HUDEP-2 (cell line): ENCODE measurements at regions not wholly inside any gene's neighbourhood (a gene's known extent, or its start where the extent isn't known, plus 50 kb on each side); places are given as distances from the start of the nearest gene placed in this dataset.

Experiments
- DNase-seq, 76 experiments: peaks; one replicate each; lab custom pipeline; 2025; ENCODE audit not compliant: unreplicated experiment in 76 of 76; lab: John Stamatoyannopoulos, UW

DNA sequence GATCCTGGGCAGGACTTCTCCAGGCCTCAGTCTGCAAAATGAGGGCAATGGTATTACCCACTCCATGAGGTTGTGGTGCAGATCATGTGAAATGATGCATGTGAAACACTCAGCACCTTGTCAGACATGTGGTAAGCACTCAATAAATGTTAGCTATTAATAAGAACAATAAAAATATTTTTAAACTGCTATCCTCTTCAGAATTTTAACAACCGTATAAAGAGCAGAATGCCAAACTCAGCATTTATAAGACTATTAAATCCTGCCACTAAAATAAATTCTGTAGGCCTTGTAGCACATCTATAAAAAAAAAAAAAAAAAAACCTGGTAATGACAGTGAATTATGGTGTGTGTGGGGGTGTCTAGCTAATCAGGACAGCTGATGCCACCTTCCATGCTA, 213.9 kb upstream of the UMPS start:
- no peak for DNase-seq

DNA sequence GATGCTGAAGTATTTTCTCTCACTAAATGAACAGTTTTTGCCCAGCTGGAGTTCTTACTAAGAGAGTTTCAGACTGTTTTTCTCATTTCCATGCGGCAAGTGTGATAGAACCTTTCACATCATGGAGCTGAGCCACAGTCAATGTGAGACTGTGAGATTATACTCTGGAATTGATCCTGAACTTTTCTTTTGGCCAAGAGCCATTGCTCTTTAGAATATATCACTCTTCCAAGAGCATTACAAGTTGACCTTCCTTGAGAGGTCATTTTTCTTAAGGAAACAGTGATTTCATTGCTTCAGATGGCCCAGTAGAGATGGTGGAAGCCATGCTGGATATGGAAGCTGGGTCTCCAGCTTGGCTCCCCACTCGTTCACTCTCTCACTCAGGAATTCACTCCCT, 212.9 kb upstream of the UMPS start:
- DNase-seq: no peak

DNA sequence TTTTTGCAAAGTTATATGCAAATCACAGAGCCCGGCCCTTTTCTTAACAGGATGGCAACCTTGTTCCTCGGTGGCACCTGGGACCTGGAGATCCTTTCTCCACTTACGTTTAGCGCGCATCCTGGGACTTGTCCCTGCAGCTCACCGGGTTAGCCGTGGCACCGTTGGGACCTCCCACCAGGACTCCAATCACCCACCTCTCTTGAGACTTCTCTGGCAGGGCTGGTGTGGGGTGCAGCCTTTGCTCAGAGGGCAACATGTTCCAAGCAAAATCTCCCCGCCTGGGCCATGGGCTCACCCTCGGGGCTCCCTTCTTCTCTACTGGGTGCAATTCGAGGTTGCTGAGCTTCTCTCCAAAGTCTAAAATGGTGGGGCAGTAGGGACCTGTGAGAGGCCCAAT, 211.9 kb upstream of the UMPS start:
- DNase-seq: no peak

DNA sequence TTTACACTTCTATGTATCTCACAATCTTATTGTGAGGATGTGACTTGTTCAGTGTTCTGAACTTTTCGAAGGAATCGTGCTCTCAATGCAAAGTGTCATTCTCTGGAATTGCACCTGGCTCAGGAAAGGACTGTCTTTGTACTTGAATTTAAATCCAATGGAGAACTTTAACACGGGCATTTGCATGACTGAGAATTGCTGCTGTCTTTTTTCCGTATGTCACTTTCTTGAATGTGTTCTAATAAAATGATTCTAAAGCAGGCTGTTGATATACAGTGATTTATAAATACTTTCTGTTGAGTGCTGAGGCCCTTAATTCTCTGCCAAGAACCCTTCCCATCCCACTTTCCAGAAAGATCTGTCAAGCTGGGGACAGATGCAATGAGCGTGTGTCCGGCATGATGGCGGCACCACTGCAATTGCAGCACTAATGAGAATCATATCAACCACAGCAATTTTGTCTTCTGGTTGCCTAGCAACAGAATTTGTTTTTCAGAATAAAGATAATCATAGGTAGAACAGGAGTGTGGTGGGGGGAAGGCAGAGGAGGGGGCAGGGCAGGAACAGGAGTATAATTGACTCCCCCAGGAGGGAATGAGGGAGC, 210.6 kb upstream of the UMPS start:
- DNase-seq: no peak

GRCh38 chr3:124520970-124521369, 209.3 kb upstream of the UMPS start:
- no peak for DNase-seq

- no peak for DNase-seq
These were observed 208.1 kb upstream of the UMPS start for GRCh38 chr3:124522082-124522625.

DNA sequence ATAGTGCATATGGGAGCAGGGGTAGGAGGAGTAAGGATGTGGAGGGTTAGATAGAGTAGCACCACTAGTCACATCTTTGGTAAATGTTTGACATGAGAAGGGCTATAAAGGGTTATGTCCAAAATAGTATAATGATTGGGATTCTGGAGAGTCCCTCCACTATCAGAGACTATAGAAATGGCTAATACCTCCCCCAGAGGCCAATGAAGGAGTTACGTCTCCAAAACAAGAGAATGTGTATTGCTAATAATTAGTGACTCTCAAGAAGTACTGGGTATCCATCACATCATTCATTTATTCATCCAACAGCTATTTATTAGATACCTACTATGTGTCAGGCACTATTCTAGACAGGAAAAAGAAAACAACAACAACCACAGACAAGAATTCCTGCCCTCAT, 203.7 kb upstream of the UMPS start:
- no peak for DNase-seq

DNA sequence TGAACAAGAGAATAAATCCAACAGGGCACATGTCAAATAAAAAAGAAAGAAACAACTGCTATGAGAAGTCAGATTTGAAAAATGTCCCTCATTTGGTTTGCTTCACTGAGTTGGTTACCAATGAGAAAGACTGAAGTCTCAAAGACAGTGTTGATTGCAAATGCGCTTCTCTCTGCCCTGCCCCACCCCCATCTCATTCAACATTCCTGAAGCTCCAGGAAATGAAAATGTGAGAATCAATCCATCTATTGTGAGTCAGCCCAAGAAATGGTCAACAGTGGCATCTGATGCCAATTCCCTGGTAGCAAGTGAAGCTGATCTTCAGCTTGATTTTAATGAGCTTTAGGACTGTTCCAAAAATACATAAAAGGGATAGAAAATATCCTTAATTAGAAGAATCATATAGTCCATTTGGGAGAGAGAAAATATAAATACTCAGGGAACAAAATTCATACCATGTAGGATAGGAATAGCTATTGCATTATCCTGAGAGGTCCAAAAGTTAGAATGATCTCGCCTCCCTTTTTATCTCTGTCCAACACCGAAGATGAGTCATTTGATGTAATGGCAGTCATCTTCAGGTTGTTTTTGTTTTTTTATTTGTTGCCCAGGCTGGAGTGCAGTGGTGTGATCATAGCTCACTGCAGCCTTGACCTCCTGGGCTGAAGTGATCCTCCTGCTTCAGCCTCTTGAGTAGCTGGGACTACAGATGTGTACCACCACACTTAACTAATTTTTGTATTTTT, 200.3 kb upstream of the UMPS start:
- DNase-seq: no peak

- no peak for DNase-seq
These were observed 199.3 kb upstream of the UMPS start for GRCh38 chr3:124530916-124531315.

DNA sequence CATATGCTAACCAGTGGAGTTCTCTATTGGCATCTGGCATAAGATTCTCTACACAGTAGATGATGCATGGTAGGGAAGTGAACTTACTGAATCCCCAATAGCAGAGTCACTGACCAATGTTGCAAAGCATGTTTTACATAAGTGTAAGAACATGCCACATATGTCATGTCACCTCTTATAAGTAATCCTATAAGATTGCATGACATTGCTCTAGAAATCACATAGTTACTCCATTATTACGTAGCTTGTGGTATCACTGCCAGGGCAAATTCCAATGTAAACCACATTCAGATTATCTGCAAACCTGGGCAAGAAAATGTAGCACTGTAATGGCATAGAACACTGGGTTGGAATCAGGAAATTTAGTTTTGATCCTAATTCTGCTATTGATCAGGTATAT, 198.2 kb upstream of the UMPS start:
- DNase-seq: no peak

DNA sequence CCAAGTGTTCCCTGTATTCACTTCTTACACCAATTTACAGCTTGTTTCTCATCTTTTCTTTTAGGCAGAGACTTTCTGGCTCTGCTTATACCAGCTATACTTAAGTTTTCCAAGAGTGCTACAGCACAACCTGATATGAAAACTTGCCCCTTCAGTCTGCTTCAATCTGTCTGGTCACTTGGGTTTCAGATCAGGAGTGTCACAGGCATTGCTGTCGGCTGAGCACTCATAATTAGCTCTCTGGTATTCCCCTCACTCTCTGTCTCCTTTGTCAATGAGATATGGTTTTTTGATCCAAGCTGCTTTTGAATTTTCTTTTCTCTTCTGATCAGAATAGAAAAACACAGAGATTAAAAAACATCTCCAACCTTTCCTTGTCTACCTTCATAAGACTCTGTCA, 194.9 kb upstream of the UMPS start:
- DNase-seq: no peak

- no peak for DNase-seq
These were observed 189.6 kb upstream of the UMPS start for GRCh38 chr3:124540550-124541211.

DNA sequence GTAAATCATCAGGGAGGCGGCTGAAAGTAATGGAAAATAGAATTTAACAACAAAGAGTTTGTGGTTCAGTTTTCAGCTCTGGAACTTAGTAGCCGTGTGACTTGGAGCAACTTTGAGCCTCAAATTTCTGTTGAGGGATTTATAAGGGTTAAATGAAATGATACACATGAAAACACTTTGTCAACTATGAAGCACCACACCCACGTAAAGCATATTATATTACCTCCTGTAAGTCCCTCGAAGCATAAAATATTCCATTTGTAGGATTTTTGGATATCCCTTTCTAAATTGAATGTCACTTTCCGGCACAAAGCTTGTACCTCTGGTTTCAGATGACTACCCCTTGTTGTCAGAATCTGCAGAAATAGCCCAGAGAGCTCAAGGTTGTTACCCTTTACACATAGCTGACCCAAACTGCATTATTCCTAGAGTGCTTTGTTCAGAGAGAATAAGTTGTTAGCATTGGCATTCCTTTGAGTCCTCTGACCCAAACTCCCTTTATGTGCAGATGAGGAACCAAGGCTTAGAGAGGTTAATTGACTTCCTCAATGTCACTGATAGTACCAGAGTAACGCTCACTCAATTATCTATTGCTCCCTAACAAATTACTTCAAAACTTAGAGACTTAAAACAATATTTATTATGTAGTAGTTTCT, 187.9 kb upstream of the UMPS start:
- no peak for DNase-seq

DNA sequence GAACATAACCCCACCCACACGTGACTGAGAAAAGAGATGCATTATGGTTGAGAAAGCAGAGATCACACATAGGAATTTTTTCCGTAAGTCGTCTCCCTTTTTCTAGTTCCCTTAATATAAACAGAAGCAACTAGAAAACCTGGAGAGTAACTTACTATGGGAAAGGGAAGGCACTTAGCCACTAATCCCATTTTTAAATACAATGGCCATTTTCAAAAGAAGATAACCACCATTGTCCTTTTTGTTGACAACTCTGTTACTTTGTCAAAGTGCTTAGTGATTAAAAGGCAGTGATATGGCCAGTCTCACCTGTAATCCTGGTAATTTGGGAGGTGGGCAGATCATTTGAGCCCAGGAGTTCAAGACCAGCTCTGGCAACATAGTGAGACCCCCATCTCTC, 184.4 kb upstream of the UMPS start:
- DNase-seq: no peak

GRCh38 chr3:124552224-124552623, 178.0 kb upstream of the UMPS start:
- no peak for DNase-seq

GRCh38 chr3:124553178-124553577, 177.1 kb upstream of the UMPS start:
- no peak for DNase-seq

DNA sequence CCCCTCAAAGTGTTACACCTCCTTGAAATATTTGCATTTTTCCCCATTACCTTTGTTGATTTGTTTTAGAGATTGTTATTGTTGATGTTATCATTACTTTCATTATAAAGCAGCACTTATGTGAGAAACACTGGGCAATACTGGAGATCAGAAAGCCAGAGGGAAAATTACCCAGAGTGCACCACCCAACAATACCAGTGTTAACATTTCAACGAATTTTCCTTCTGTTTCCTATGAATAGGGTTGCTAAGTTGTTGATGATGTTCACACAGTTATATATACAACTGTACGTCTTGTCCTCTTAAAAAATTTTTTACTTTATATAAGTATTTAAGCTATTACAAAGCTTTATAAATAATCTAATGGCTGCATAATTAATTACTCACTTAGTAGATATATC, 173.6 kb upstream of the UMPS start:
- DNase-seq: no peak

- DNase-seq: peak in 43 of 76 experiments; percentile 1 to 60 (median 20)
These were observed 172.6 kb upstream of the UMPS start for GRCh38 chr3:124557433-124558232.

- DNase-seq: no peak
These were observed 171.0 kb upstream of the UMPS start for GRCh38 chr3:124558991-124559845.
